Caki2 (cell line): ENCODE measurements at regions not wholly inside any gene's neighbourhood (a gene's known extent, or its start where the extent isn't known, plus 50 kb on each side); places are given as distances from the start of the nearest gene placed in this dataset.
"Not testable (repeated sequence)": the region's sequence is repeated elsewhere in the genome, so short reads cannot be mapped to it uniquely, and the experiment has no call there.

Source experiments
- DNase-seq: peaks from one replicate; pipeline ENCODE4 v3.0.0-alpha.2; 2015; ENCODE audit warnings: low read depth
- in situ Hi-C: cut with HindIII; loops from 2 replicates; pipeline ENCODE4 v1.10.0; 2016; ENCODE audit warnings: low sequenced_read_pairs, low pct_unique_long_range_greater_than_20kb, mixed read lengths

DNA sequence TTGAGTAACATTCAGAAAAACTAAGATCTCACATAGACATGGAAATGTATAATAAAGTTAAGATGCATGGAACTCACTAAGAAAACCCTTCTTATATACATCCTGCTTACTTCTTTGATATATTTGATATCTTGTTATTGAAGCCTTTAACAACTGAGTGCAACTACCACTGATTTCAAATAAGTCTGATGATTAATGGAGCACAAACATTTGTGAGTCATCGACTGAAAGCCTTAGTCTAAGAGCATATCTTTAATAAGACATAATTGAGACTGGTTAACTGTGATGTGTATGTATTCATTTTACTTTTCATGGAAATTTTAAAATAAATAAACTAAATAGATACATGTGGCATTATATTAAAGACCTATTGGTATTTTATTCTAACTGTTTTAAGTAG is 740.5 kb downstream of the EPHA3 start:
- in situ Hi-C loops = no loop called here
- DNase-seq = no peak

DNA sequence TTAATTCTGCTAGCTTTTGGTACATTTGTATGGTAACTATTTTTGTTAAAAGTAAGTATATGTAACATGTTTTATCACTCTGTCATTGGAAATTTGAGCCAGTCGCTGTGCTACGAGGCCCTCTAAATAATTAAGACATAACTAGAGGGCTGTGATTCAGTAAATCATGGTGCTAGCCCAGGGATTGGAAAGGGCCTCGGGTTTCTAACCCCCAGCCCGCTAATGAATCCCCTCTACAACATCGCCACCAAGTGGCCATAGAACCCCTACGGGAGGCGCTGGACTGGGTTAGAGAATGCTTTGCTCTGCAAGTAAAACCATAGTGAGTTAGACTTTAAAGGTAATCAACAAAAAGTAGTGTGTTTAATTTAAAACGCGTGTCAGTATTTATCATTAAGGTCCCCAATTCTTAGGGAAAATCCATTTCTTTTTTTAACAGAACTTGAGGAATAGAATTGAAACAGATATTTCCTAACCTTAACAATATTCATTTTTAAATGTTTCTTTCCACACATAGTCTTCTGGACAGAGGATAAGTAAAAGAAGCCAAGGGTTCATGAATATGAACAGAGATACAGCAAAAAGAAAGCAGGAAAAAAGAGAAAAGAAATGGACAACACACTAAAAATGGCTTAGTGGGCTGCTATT is 744.7 kb downstream of the EPHA3 start:
- DNase-seq = peak; percentile 4
- in situ Hi-C loops = no loop called here

DNA sequence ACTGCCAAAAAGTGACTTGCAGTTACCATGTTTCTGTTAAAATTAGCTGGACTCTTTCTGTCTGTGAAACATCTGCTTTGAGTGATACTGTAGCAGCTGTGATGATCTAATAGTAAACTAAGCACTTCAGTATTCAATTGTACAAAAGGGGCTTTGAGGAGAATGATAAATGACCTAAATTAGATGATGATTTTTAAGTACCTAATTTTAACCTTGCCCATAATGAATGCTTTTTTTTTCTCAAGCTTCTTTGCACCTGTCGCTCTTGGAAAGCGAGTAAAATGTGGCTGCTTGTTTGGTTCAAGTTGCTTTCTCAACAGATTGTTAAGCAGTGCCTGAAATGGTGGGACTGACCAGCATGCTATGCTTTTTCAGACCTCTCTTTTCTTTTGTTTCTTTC is 752.3 kb downstream of the EPHA3 start:
- no peak for DNase-seq
- in situ Hi-C loops = no loop called here

DNA sequence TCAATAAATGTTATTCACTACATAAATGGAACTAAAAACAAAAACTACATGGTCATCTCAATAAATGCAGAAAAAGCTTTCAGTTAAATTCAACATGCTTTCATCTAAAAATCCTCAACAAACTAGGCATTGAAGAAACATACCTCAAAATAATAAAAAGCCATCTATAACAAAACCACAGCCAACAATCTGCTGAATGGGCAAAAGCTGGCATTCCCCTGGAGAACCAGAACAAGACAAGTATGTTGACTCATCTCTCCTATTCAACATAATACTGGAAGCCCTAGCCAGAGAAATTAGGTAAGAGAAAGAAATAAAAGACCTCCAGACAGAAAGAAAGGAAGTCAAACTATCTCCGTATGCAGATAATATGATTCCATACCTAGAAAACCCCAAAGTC is 759.9 kb downstream of the EPHA3 start:
- in situ Hi-C loops = no loop called here
- no peak for DNase-seq

DNA sequence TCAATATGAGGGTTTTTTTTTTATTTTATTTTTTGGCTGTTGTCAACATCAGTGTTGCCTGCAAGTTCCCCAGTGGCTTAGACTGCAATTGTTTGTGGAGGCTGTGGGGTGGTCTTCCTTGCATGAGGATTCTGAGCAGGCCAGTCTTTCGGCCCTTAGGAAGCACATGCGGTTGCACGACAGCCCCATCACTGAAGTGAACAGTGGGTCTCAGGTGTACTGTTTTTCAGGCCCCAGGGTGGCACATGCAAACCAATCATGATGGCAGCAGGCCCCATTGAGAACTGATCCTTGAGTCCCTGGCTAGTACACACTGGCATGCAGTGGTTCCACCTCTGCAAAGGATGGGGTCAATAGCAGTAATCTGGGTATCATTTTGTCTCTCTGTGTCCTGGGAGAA is 768.7 kb downstream of the EPHA3 start:
- no peak for DNase-seq
- in situ Hi-C loops = no loop called here

DNA sequence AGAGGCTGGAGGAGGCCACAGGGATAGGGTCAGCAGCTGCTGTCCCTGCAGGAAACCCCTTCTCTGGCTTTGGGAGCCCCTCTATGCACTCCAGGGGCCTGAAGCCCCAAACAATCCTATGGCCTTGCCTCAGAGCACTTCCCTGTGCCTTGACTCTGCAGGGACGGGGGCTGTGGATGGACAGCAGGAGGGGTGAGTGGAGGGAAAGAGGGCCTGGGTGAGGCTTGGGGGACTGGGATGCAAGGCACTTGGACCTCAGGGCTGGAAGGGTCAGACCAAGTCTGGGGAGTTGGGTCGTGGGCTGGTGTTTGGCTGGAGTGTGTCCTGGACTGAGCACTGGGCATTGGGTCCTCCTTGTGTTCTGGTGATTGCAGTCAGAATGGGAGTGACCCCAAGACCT is 769.8 kb downstream of the EPHA3 start:
- in situ Hi-C loops = no loop called here
- DNase-seq = no peak

DNA sequence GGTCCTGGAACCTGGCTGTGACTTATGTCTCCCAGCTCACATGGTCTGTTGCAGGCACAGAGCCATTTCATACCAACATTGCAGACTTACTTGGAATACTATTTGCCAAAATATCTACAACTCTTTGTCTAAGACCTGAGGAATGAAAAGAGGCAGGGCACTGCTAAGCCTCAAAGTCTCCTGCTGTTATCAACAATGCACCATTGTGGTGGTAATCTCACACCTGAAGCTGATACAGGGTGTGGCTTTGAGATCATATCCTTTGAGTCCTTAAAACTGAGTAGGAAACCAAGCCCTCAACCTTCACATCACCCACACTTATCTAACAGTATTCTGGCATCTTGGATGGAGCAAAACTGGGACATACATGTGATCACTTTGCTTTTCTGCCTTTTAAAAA is 782.0 kb downstream of the EPHA3 start:
- in situ Hi-C loops = no loop called here
- DNase-seq = no peak

DNA sequence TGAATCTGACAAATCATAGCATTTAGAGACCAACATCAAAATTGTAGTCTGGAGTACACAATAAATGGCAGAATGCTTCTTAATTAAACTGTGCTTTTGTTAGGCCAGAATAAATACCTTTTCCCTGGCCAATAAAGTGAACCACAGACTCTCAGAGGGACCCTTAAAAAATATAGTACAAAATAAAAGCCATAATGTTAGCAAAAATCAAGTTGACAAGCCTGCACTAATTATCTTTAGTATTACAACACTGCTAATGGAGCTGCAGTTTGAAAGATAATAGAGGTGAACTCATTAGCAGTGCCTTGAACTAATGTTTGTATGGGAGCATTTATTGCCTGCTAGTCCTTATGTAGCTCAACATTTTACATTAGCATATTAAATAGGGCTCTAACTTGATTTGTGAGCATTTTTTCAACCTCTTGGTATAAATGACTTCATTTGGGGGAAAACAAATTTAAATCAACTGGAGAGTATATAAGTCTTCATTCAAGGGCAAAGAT is 801.3 kb downstream of the EPHA3 start:
- in situ Hi-C loops = no loop called here
- DNase-seq = no peak

DNA sequence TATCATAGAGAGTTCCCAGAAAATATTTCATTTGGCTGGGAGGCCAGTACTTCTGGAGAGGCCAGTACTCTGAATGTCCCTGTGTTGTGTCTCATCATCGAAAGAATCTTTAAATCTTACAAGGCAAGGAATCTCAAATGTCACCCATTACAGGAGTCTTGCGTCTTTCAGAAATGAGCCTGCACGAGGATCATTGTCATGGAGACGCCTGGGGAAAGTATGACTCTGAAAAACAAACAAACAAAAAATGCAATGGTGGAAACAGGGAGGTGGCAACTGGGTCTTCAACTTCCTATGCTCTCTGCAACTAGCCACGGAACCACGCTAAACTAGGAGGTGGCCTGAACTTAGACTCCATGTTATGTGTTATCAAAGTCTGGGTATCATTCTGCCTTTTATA is 804.6 kb downstream of the EPHA3 start:
- in situ Hi-C loops = no loop called here
- no peak for DNase-seq

DNA sequence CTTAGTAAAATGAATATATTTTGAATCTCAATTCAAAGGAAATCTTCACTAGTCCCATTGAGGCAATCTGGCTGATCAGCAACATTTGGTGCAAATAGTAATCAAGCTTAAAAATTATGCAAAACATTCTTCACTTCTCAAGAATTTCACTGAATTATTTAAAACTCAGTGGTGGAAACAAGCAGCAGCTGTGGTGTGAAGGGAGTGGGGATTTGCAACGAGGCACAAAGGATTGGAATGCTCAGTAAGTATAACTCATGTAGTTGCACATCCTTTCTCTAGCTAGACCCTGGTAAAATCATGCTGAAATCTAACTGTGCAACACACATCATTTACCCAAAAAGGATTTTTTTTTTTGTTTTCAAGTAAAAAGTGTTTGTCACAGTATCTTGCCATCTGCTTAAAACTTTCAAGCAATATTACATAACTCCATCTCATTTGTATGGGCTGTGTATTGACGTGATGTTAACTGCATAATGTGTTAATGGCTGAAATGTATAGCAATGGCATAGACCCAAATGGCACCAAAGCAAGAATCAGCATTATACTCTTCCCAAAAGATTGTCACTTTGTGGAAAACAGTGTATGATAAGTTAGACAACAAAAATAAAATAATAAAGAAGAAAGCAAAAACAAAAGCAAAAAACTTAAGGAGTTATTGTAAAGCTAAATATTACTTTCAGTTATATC is 816.6 kb downstream of the EPHA3 start:
- in situ Hi-C loops = no loop called here
- DNase-seq = no peak

DNA sequence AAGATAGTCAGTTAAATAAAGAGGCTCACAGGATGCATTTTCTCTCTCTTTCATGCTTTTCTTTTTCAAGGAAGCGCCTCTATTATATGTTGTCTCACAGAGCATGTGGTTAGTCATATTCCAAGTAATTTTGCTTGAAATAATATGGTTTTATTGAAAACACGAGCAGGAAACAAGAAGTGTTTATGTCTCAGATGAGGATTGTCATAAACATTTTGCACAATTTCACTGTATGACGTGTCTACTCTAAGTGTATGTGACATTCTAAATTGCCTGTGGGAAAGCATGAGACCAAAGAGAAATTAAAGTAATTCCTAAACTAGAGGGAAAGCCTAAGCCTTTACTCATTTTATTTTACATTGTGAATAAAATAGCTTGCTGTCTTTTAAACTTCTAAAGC is 818.6 kb downstream of the EPHA3 start:
- in situ Hi-C loops = no loop called here
- no peak for DNase-seq

DNA sequence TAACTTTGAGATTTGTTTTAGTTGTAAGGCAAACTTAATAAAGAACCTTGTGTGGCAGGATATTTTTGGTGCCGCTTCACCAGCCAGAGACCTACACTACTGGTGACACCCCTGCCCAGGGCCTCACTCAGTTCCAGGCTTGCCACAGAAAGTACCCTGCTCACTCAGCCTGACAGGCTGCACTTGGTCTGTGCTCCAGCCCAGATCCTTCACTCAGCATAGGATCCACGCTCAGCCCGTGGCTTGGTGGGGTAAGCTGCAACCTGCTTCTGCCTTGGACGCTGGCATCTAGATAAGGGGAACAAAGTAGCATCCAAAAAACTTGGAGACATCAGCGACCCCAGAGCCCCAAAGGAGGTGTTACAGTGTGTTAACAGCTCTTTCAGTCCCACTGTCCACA is 825.5 kb downstream of the EPHA3 start:
- no peak for DNase-seq
- in situ Hi-C loops = no loop called here

DNA sequence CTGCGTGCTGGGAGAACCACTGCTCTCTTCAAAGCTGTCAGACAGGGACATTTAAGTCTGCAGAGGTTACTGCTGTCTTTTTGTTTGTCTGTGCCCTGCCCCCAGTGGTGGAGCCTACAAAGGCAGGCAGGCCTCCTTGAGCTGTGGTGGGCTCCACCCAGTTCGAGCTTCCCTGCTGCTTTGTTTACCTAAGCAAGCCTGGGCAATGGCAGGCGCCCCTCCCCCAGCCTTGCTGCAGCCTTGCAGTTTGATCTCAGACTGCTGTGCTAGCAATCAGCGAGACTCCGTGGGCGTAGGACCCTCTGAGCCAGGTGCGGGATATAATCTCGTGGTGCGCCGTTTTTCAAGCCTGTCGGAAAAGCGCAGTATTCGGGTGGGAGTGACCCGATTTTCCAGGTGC is 837.0 kb downstream of the EPHA3 start:
- in situ Hi-C loops, DNase-seq: not testable (repeated sequence)

DNA sequence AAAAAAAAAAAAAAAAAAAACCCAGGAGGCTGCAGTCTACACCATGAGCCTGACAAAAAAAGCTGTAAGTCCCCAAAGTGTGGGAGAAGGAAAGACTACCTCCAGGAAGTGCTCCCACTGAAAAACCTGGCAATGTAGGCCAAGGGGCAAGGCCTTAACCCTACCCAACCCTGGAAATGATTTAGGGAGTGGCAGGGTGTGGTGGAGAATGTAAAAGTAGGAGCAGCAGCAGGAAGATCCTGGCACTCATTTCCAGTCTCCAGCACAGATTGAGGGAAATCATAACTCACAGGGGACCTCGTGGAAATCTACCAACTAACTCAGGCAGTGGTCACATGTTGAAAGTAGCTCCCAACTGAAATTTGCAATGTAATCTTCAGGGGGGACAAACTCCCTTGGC is 839.5 kb downstream of the EPHA3 start:
- in situ Hi-C loops = no loop called here
- DNase-seq = no peak

DNA sequence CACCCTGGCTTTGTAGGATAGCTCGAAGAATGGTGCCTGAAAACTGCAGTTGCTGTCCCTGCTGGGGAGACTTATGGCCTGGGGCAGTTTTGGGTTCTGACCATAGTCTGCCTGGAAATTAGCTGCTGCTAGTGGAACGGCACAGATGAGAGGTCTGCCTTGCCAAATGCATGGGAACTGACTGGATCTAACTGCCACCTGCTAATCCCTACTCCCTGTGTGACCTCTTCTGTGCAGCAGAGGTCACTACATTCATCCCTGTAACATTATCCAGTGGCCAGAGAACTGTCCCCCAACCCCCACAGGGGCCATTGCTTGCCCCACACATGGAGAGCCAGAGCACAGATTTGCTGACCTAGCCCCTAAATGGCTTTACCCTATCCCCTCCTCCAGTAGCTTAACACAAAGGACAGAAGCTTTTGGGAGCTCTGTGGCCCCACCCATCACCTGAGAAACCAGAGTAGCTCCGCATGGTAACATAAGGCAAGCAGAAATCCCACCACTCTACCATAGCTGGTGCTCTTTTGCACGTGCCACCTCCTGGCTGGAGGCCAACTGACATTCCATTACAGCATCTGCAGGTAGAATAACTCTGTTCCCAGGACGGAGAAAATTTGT is 840.0 kb downstream of the EPHA3 start:
- in situ Hi-C loops = no loop called here
- DNase-seq = no peak

DNA sequence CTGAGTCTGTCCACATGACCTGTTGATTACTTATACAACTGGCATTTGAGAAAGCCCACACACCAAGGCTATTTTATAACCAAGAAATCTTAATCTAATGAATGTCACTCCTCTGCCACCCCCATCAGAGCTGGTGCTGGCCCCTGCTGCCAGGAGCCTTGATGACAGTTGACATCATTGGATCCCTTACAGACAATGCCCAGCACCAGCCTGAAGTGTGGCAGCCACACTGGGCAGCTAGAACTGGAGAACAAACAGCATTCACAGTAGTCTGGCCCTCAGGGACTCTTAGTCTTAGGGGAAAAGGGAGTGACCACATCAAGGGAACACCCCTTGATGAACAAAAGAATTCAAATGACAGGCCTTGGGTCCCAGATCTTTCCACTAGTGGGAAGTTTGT is 840.6 kb downstream of the EPHA3 start:
- in situ Hi-C loops = no loop called here
- no peak for DNase-seq

DNA sequence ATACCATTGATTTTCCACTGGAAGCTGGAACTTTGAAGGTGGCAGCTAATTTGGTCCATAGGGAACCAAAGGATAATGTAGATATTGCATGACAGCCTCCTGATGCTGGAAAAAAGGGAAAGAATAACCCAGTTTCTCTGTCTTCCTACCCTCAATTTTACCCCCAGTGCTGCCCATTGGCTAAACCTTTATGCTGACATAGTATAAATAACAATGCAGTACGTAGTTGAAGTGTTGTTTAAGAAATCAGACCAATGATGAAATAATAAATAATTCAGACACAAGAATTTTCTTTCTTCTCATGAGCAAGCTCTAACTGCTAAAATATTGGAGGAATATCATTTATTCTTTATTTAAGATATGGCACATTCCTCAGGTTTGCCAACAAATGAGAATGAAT is 843.4 kb downstream of the EPHA3 start:
- in situ Hi-C loops = no loop called here
- DNase-seq = no peak

DNA sequence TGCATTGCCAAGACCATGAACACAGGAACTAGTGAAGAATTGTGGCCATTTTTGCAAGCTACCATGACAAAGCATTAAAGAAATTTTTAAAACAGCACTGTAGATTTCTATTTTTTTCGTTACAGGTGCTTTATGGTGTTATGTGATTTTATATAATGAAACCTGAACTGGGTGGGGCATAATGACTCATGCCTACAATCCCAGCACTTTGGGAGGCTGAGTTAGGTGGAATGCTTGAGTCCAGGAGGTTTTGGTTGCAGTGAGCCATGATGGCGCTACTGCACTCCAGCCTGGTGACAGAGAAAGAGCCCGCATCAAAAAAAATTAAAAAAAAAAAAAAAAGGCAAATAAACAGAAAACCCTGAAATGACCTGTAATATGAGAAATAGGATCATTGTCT is 846.7 kb downstream of the EPHA3 start:
- DNase-seq = no peak
- in situ Hi-C loops = no loop called here

DNA sequence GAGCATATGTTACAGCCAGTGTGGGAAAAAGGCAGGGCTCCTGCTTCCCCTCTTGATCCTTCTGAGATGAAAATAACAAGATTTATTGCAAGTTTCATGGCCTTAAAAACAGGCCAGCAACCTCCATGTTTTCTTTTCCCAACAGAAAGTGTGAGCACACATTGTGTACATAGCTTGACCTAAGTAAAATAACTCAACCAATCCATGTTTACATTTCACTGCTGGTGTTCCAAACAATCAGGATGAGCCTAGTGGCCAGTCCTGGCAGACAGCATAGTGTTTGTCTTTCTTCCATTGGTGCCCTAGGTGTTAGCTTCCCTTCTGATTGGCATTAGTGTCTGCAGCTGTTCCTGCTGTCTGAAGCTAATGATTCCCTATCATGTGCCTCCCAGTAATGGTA is 847.7 kb downstream of the EPHA3 start:
- DNase-seq = no peak
- in situ Hi-C loops = no loop called here

DNA sequence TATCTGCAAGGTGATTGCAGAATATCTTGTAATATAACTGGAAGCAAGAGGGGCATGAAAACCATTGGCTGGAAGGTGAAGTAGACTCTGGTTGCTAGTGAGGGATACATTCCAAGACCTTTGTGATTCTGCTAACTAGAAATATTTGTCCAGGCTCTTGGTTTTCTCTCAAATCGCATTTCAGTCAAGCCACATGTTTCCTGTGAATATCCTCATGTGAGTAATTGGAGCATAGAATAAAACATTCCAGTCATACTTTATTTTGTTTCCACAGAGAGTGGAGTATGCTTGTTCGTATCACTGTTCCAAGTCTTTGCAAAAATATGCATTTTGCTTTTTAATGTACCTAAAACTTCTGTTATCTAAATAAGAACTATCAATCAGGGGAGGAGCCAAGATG is 850.0 kb downstream of the EPHA3 start:
- in situ Hi-C loops = no loop called here
- no peak for DNase-seq
